ENCODE measurements at regions not wholly inside any gene's neighbourhood (a gene's known extent, or its start where the extent isn't known, plus 50 kb on each side); places are given as distances from the start of the nearest gene placed in this dataset.
"Not testable (repeated sequence)": the region's sequence is repeated elsewhere in the genome, so short reads cannot be mapped to it uniquely, and the experiment has no call there.

DNA sequence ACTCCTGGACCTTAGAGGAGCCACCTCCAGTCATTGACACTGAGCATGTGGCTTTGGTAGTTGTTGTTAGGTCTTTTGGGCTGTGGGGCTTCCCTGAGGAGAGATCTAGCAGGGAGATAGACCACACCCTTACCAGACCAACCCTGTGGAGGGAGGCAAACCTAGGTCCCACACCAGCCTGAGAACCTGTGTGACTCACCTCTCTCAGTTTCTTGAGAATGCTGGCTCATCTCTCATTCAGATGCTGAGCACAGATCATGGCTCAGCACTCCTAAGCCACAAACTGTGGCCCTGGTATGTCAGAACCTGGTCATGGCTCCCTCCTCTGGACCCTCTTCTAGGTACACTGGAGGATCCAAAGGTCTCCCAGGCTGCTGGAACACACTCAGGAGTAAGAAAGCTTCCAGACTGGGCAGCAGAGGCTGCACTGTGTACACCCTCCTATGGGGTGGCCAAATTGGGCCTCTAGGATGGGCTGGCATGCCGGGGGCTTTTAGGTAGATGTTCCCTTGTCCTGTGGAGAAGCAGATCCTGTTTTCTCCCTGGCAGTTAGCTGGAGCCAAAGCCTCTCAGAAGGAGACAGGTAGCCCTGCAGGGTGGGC lies 1294.5 kb downstream of the KHDRBS2 start:
- no peak for TF ChIP-seq CTCF (IDR thresholded peaks at IDR 0.05; ENCODE audit: control insufficient read depth, extremely low read depth, insufficient read depth)
- H3K4me3 ChIP-seq (ENCODE audit: low read depth, low read length): no peak overlapping the region
- DNase-seq (ENCODE audit: low read depth): no peak

- TF ChIP-seq CTCF (IDR thresholded peaks at IDR 0.05; ENCODE audit: control insufficient read depth, extremely low read depth, insufficient read depth): no peak
- DNase-seq (ENCODE audit: low read depth): no peak
- H3K4me3 ChIP-seq (ENCODE audit: low read depth, low read length): no peak overlapping the region
These were observed 1333.5 kb downstream of the KHDRBS2 start for GRCh38 chr6:60952500-60952899.

GRCh38 chr6:60950221-60950923 lies 1335.7 kb downstream of the KHDRBS2 start:
- DNase-seq (ENCODE audit: low read depth); H3K4me3 ChIP-seq (ENCODE audit: low read depth, low read length): not testable (repeated sequence)

DNA sequence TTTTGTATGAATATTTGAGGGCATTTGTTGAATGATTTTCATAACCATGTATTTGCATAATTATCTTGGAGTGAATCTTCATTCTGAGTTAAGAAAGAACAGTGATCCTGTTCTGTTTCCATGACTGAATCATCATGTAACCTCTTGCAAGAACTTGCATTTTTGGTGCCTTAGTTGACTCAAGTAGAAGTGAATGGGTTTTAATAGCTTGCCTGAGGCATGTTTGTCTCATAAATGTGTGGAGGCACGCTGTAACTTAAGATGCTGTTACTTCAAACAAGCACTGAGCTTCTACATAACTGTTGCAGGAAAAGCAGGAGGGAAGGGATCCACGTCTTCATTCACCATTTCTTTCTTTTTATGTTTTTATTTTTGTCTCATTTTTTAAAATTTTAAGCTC lies 1338.6 kb downstream of the KHDRBS2 start:
- H3K4me3 ChIP-seq (ENCODE audit: low read depth, low read length); DNase-seq (ENCODE audit: low read depth): not testable (repeated sequence)

DNA sequence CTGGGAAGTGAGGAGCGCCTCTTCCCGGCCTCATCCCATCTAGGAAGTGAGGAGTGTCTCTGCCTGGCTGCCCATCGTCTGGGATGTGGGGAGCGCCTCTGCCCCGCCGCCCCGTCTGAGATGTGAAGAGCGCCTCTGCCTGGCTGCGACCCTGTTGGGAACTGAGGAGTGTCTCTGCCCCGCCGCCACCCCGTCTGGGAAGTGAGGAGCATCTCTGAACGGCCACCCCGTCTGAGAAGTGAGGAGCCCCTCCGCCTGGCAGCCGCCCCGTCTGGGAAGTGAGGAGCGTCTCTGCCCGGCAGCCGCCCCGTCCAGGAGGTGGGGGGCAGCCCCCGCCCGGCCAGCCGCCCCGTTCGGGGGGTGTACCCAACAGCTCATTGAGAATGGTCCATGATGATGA lies 1341.2 kb downstream of the KHDRBS2 start:
- not testable (repeated sequence) for H3K4me3 ChIP-seq (ENCODE audit: low read depth, low read length); DNase-seq (ENCODE audit: low read depth)

DNA sequence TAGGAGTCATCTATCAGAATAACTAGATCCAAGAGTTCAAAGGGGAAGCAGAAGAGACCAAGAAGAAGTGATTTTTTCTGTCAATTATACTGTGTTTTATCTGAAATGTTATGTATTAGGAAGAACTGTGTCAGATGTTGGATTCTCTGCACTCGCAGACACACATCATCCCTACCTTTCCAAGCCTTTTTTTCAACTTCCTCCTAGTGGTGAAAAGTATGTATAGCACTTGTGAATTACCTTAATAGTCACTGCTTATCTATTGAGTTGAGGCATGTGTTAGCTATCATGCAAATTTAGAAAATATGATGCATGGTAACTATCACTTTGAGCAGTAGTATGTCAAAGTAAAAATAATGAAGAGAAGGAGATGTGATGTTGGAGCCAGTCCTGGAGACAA lies 1350.1 kb downstream of the KHDRBS2 start:
- not testable (repeated sequence) for DNase-seq (ENCODE audit: low read depth); H3K4me3 ChIP-seq (ENCODE audit: low read depth, low read length)

- DNase-seq (ENCODE audit: low read depth); H3K4me3 ChIP-seq (ENCODE audit: low read depth, low read length): not testable (repeated sequence)
These were observed 1366.4 kb downstream of the KHDRBS2 start for GRCh38 chr6:60919652-60920051.

DNA sequence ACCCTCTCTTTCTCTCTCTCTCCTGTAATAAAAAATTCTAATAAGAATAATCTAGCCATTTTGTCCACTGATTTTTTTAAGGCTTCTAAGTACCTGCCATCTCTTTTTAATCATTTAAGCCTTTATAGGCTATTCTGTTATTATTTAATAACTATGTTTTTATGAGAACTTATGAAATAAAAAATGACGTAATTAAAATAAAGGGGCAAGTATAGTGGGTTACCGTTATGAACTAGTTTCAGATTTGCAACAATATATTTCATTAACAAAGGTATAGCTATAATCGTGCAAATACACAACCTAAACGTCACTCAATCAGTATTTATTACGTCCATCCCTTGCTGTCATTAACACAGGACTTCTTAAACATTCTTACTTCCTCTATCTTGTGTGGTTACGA lies 1382.2 kb downstream of the KHDRBS2 start:
- DNase-seq (ENCODE audit: low read depth); H3K4me3 ChIP-seq (ENCODE audit: low read depth, low read length): not testable (repeated sequence)

DNA sequence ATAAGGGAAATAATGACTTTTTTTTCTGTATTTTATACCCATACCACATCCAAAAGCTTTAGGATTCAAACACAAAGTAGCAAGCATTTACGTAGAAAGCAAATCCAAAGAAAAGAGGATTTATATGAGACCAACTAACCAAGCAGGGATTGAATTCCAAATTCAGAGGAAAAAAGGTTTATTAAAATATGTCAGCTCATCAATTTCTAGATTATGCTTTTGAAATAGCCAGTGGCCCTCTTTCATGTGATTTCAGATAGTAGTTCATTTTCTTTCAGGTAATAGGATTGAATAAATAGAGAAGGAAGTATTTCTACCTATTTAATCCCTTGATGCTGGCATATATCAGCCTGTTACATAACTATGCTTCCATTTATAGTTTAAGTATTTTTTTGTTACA lies 1392.7 kb downstream of the KHDRBS2 start:
- not testable (repeated sequence) for H3K4me3 ChIP-seq (ENCODE audit: low read depth, low read length); DNase-seq (ENCODE audit: low read depth)

- no peak for DNase-seq (ENCODE audit: low read depth)
- H3K4me3 ChIP-seq (ENCODE audit: low read depth, low read length): no peak overlapping the region
- TF ChIP-seq CTCF (IDR thresholded peaks at IDR 0.05; ENCODE audit: control insufficient read depth, extremely low read depth, insufficient read depth): no peak
These were observed 1394.4 kb downstream of the KHDRBS2 start for GRCh38 chr6:60891606-60892005.

GRCh38 chr6:60877396-60877795 lies 1408.6 kb downstream of the KHDRBS2 start:
- H3K4me3 ChIP-seq (ENCODE audit: low read depth, low read length); DNase-seq (ENCODE audit: low read depth): not testable (repeated sequence)

DNA sequence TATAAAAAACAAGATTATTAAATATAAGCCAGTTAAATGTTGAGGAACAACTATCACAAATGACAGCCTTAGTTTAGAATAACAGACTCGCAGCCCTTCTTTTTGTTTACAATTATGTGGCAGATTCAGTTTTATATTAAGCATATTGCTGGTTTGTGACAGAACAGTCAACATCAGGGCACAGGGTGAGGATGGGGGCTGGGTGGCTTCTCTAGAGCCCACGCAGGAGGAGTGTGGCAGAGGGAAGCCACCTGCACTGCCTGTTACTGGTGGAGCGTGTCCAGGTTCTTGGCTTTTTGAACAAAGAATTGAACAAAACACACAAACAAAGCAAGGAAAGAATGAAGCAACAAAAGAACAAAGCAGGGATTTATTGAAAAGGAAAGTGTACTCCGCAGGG lies 1415.2 kb downstream of the KHDRBS2 start:
- peak; percentile 78 for DNase-seq (ENCODE audit: low read depth)
- not testable (repeated sequence) for H3K4me3 ChIP-seq (ENCODE audit: low read depth, low read length)

All from LNCaP clone FGC (cell line).